PC-3 (cell line): ENCODE measurements at regions not wholly inside any gene's neighbourhood (a gene's known extent, or its start where the extent isn't known, plus 50 kb on each side); places are given as distances from the start of the nearest gene placed in this dataset.

Source experiments
- ATAC-seq: fragments of 200-7000 bp; cut with Tn5 transposase; 2 replicates; pipeline ENCODE4 v1.9.1; 2020; ENCODE audit warnings: mild to moderate bottlenecking, moderate library complexity
- BruUV-seq: library from RNA; stranded (reverse); fragments of 400-500 nt; replicated peaks from 2 replicates; lab custom pipeline; 2021; lab: Mats Ljungman, UMichigan
- CTCF ChIA-PET: fragments of 300-600 bp; sonication (Branson Sonifier 250); formaldehyde crosslinking; loops from one replicate; lab custom pipeline; 2022; ENCODE audit warnings: antibody characterized with exemption; lab: Charles Lee
- POLR2A ChIA-PET: fragments of 300-600 bp; sonication (Branson Sonifier 250); formaldehyde crosslinking; loops from one replicate; lab custom pipeline; 2022; ENCODE audit warnings: antibody characterized with exemption; ENCODE audit not compliant: unreplicated experiment; lab: Charles Lee
- DNase-seq: peaks from one replicate; pipeline ENCODE4 v3.0.0-alpha.2; 2015
- H2AFZ ChIP-seq: fragments of 300-600 bp; sonication (generic); 2 replicates; pipeline ENCODE4 v1.6.0; 2016; ENCODE audit warnings: antibody characterized with exemption, low read length
- H3F3A ChIP-seq: fragments of 300-600 bp; sonication (generic); one replicate; pipeline ENCODE4 v1.6.0; 2017; ENCODE audit warnings: antibody characterized with exemption, low read length, control low read depth, mild to moderate bottlenecking; ENCODE audit not compliant: unreplicated experiment
- H3K27ac ChIP-seq: fragments of 300-600 bp; sonication (generic); 2 replicates; pipeline ENCODE4 v1.5.1; 2016; ENCODE audit warnings: mild to moderate bottlenecking, low read length
- H3K27me3 ChIP-seq: fragments of 300-600 bp; sonication (generic); 2 replicates; pipeline ENCODE4 v1.6.1; 2016; ENCODE audit warnings: low read length, mixed read lengths
- H3K36me3 ChIP-seq: fragments of 300-600 bp; sonication (generic); 2 replicates; pipeline ENCODE4 v1.6.1; 2016; ENCODE audit warnings: low read depth, mixed run types, low read length, mixed read lengths
- H3K4me1 ChIP-seq: fragments of 300-600 bp; sonication (generic); 2 replicates; pipeline ENCODE4 v1.5.1; 2016; ENCODE audit warnings: low read length; ENCODE audit not compliant: insufficient read depth
- H3K4me2 ChIP-seq: fragments of 300-600 bp; sonication (generic); 2 replicates; pipeline ENCODE4 v1.6.0; 2016; ENCODE audit warnings: low read length
- H3K4me3 ChIP-seq: fragments of 300-600 bp; sonication (generic); 2 replicates; pipeline ENCODE4 v1.5.1; 2016; ENCODE audit warnings: mild to moderate bottlenecking, low read length, mixed read lengths
- H3K79me2 ChIP-seq: fragments of 300-600 bp; sonication (generic); 2 replicates; pipeline ENCODE4 v1.6.1; 2017; ENCODE audit warnings: low read length, mixed read lengths
- H3K9ac ChIP-seq: fragments of 300-600 bp; sonication (generic); 2 replicates; pipeline ENCODE4 v1.6.0; 2016; ENCODE audit warnings: mild to moderate bottlenecking, low read length
- H3K9me2 ChIP-seq: fragments of 300-600 bp; sonication (generic); replicated peaks from 2 replicates; pipeline ENCODE4 v1.6.1; 2016; ENCODE audit warnings: mixed run types, low read length, mixed read lengths
- H3K9me3 ChIP-seq: fragments of 300-600 bp; sonication (generic); 2 replicates; pipeline ENCODE4 v1.6.1; 2016; ENCODE audit warnings: low read length, mixed read lengths
- H4K20me1 ChIP-seq: fragments of 300-600 bp; sonication (generic); 2 replicates; pipeline ENCODE4 v1.6.1; 2016; ENCODE audit warnings: low read length, mixed read lengths
- CTCF ChIP-seq: fragments of 300-600 bp; sonication (generic); conservative IDR thresholded peaks from 2 replicates; pipeline ENCODE4 v1.5.1; 2017; ENCODE audit warnings: antibody characterized with exemption, low read depth, mild to moderate bottlenecking, low read length
- EZH2 ChIP-seq: fragments of 300-600 bp; sonication (generic); IDR thresholded peaks from one replicate; pipeline ENCODE4 v1.6.1; 2017; ENCODE audit warnings: antibody characterized with exemption, mild to moderate bottlenecking, low read length; ENCODE audit not compliant: unreplicated experiment
- EZH2phosphoT487 ChIP-seq: fragments of 300-600 bp; sonication (generic); IDR thresholded peaks from 2 replicates; pipeline ENCODE4 v1.6.1; 2018; ENCODE audit warnings: mild to moderate bottlenecking, antibody characterized with exemption, low read length, borderline replicate concordance
- intact Hi-C: fragments of 100-400 bp; cut with micrococcal nuclease; formaldehyde crosslinking; loops from 2 replicates; pipeline ENCODE4 v1.9.0; 2023

GRCh38 chr2:238571661-238572372 lies 145.1 kb downstream of the ASB1 start:
- no TSS peak for BruUV-seq

GRCh38 chr2:238573065-238573778 lies 146.5 kb downstream of the ASB1 start:
- TF ChIP-seq EZH2phosphoT487 (no peak), CTCF (peak; percentile 75)
- Histone ChIP-seq H3K9ac (no peak overlapping the region), H3K27me3 (no peaks in the 10 kb centered on the region; the same call in 1 of the 2 replicates), H3K27ac (no peak overlapping the region), H3K4me1 (no peaks in the 10 kb centered on the region), H3K36me3 (no peaks in the 10 kb centered on the region), H2AFZ (no peak overlapping the region), H3K9me3 (no peaks in the 10 kb centered on the region), H3K4me3 (no peak overlapping the region), H3K4me2 (no peak overlapping the region), H3F3A (no peaks in the 10 kb centered on the region), H3K79me2 (no peaks in the 10 kb centered on the region), H4K20me1 (no peaks in the 10 kb centered on the region), H3K9me2 (no peaks in the 10 kb centered on the region)
- no TSS peak for BruUV-seq
- DNase-seq (peak; percentile 49), ATAC-seq (peak; percentile 62)
- ChIA-PET CTCF (no interaction called here), POLR2A (no interaction called here)
- intact Hi-C loops, result no loop called here

More at GRCh38 chr2:238571661-238572372, 145.1 kb downstream of the ASB1 start:
- no peak overlapping the region for H3K9ac ChIP-seq
- no peaks in the 10 kb centered on the region for H3K79me2 ChIP-seq
- H3K4me1 ChIP-seq, result peaks cover 4% of the 10 kb centered on the region; the same call in 1 of the 2 replicates
- no peaks in the 10 kb centered on the region for H3K9me2 ChIP-seq
- H3F3A ChIP-seq, result no peaks in the 10 kb centered on the region
- no peaks in the 10 kb centered on the region; the same call in 1 of the 2 replicates for H3K27me3 ChIP-seq
- TF ChIP-seq EZH2phosphoT487, result no peak
- no peak for TF ChIP-seq EZH2
- no peak for TF ChIP-seq CTCF
- H2AFZ ChIP-seq, result no peak overlapping the region
- no peaks in the 10 kb centered on the region for H3K9me3 ChIP-seq
- POLR2A ChIA-PET, result no interaction called here
- H3K4me3 ChIP-seq, result no peak overlapping the region
- H3K27ac ChIP-seq, result no peak overlapping the region
- H3K36me3 ChIP-seq, result no peaks in the 10 kb centered on the region
- DNase-seq, result no peak
- ATAC-seq, result no peak
- H3K4me2 ChIP-seq, result no peak overlapping the region
- H4K20me1 ChIP-seq, result no peaks in the 10 kb centered on the region
- CTCF ChIA-PET, result no interaction called here
- intact Hi-C loops, result no loop called here

GRCh38 chr2:238573916-238574315 lies 147.2 kb downstream of the ASB1 start:
- Histone ChIP-seq H3K27me3 (no peaks in the 10 kb centered on the region; the same call in 1 of the 2 replicates), H3K27ac (no peak overlapping the region), H3K9me3 (no peaks in the 10 kb centered on the region), H3K9ac (no peak overlapping the region), H4K20me1 (no peaks in the 10 kb centered on the region), H3K79me2 (no peaks in the 10 kb centered on the region), H3K4me3 (no peak overlapping the region), H3K36me3 (no peaks in the 10 kb centered on the region), H2AFZ (no peak overlapping the region), H3K9me2 (no peaks in the 10 kb centered on the region), H3F3A (no peaks in the 10 kb centered on the region), H3K4me2 (no peak overlapping the region), H3K4me1 (no peaks in the 10 kb centered on the region)
- no TSS peak for BruUV-seq
- DNase-seq (no peak), ATAC-seq (no peak)
- ChIA-PET POLR2A (no interaction called here), CTCF (no interaction called here)
- no peak for TF ChIP-seq EZH2
- no peak for TF ChIP-seq CTCF
- no peak for TF ChIP-seq EZH2phosphoT487
- intact Hi-C loops, result no loop called here
